Stimulated activated CD8-positive, alpha-beta memory T cell treated with anti-CD3 and anti-CD28 coated beads, Interleukin-12 subunit alpha, Interleukin-12 subunit beta, amount 100 ng/mL, for 24 hours (primary cell): ENCODE measurements at regions not wholly inside any gene's neighbourhood (a gene's known extent, or its start where the extent isn't known, plus 50 kb on each side); places are given as distances from the start of the nearest gene placed in this dataset.
"Not testable (repeated sequence)": the region's sequence is repeated elsewhere in the genome, so short reads cannot be mapped to it uniquely, and the experiment has no call there.

Experiments
- DNase-seq: peaks from one replicate; pipeline ENCODE4 v3.0.0-alpha.2; 2020; ENCODE audit errors: extremely low read depth

GRCh38 chr9:129435988-129436717 lies 184.7 kb downstream of the C9orf50 start:
- no peak for DNase-seq

GRCh38 chr9:129435291-129435690 lies 185.6 kb downstream of the C9orf50 start:
- DNase-seq: no peak

GRCh38 chr9:129434187-129434586 lies 186.7 kb downstream of the C9orf50 start:
- no peak for DNase-seq

GRCh38 chr9:129432297-129433154 lies 188.4 kb downstream of the C9orf50 start:
- DNase-seq: no peak

- DNase-seq: no peak
These were observed 189.8 kb downstream of the C9orf50 start for GRCh38 chr9:129430940-129431643.

GRCh38 chr9:129428864-129429577 lies 191.9 kb downstream of the C9orf50 start:
- no peak for DNase-seq

GRCh38 chr9:129427149-129427548 lies 193.8 kb downstream of the C9orf50 start:
- no peak for DNase-seq

- not testable (repeated sequence) for DNase-seq
These were observed 197.1 kb downstream of the C9orf50 start for GRCh38 chr9:129423755-129424154.

GRCh38 chr9:129423216-129423615 lies 197.7 kb downstream of the C9orf50 start:
- no peak for DNase-seq

GRCh38 chr9:129422843-129423192 lies 198.1 kb downstream of the C9orf50 start:
- no peak for DNase-seq

- no peak for DNase-seq
These were observed 198.7 kb downstream of the C9orf50 start for GRCh38 chr9:129422032-129422842.

- DNase-seq: no peak
These were observed 199.5 kb downstream of the C9orf50 start for GRCh38 chr9:129421371-129421770.

- DNase-seq: no peak
These were observed 200.2 kb downstream of the C9orf50 start for GRCh38 chr9:129420721-129421120.

GRCh38 chr9:129419382-129419899 lies 201.5 kb downstream of the C9orf50 start:
- DNase-seq: no peak

GRCh38 chr9:129418451-129418850 lies 202.4 kb downstream of the C9orf50 start:
- no peak for DNase-seq

GRCh38 chr9:129416821-129417539 lies 203.9 kb downstream of the C9orf50 start:
- DNase-seq: no peak

GRCh38 chr9:129415942-129416651 lies 204.8 kb downstream of the C9orf50 start:
- DNase-seq: no peak

GRCh38 chr9:129414993-129415941 lies 205.6 kb downstream of the C9orf50 start:
- no peak for DNase-seq
